Skeletal muscle tissue (tissue), 3 donors: ENCODE measurements at regions not wholly inside any gene's neighbourhood (a gene's known extent, or its start where the extent isn't known, plus 50 kb on each side); places are given as distances from the start of the nearest gene placed in this dataset.

ENCODE experiments used
- H3K27ac ChIP-seq: one replicate; pipeline ENCODE4 v1.7.0; 2013; ENCODE audit warnings: mild to moderate bottlenecking, low read depth, low read length, inconsistent platforms
- H3K27me3 ChIP-seq, 3 donors: one replicate each; pipeline ENCODE4 v1.7.0; 2013; ENCODE audit warnings: low read length in 3 of 3; ENCODE audit not compliant: control insufficient read depth in 3 of 3, insufficient read depth in 3 of 3
- H3K36me3 ChIP-seq, 3 donors: one replicate each; pipeline ENCODE4 v1.7.0; 2013; ENCODE audit warnings: low read length in 3 of 3; ENCODE audit not compliant: control insufficient read depth in 3 of 3, insufficient read depth in 3 of 3
- H3K4me1 ChIP-seq, 3 donors: one replicate each; pipeline ENCODE4 v1.7.0; 2013; ENCODE audit warnings: low read length in 3 of 3, mild to moderate bottlenecking in 3 of 3; ENCODE audit not compliant: control insufficient read depth in 3 of 3, insufficient read depth in 3 of 3
- H3K4me3 ChIP-seq, 3 donors: one replicate each; pipeline ENCODE4 v1.7.0; 2013; ENCODE audit warnings: low read length in 3 of 3
- H3K9ac ChIP-seq, 3 donors: one replicate each; pipeline ENCODE4 v1.7.0; 2013; ENCODE audit warnings: low read length in 3 of 3, mild to moderate bottlenecking in 3 of 3, moderate library complexity in 2 of 3, low read depth in 1 of 3
- H3K9me3 ChIP-seq, 3 donors: one replicate each; pipeline ENCODE4 v1.7.0; 2013; ENCODE audit warnings: low read length in 3 of 3; ENCODE audit not compliant: control insufficient read depth in 3 of 3
- donor health status: Osteomylitis.

DNA sequence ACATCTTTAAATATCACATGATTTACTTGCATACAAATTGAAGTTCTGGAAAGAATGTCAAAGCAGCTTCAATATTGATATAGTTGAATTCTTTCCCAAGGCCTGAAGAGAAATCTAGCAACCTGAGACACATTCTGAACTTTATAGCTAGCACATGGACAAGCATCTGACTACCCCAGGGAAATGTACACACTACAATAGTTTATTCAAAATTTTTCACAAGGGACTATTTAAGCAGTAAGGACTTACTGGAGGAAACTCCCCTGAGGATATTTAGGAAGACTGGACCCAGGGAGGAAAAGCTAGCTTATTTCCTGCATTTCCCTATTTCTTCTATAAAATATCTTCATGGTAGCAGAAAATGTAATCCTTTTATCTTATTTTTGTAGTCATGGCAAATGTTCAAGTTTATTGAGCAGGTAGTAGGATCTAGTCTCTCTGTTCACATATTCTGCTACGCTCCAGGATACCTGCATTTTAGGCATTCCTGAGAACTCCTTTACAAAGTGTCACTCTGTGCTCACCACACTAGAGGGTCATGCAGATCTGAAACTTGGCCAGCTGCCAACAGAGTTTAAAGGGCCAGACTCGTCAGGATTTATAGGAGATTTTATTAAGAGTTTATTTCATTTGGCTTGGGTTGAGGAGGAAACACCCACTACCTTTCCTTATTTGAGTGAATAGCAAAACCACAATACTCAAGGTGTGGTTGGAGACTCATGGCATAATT lies 348.4 kb upstream of the FTMT start:
- Histone ChIP-seq H3K9me3 (no peaks in the 10 kb centered on the region), H3K27me3 (no peaks in the 10 kb centered on the region), H3K27ac (no peak overlapping the region), H3K36me3 (no peaks in the 10 kb centered on the region), H3K4me1 (no peaks in the 10 kb centered on the region), H3K9ac (no peak overlapping the region), H3K4me3 (no peak overlapping the region)

GRCh38 chr5:121516997-121517396 lies 334.7 kb upstream of the FTMT start:
- Histone ChIP-seq H3K27ac (no peak overlapping the region), H3K4me3 (no peak overlapping the region), H3K27me3 (no peaks in the 10 kb centered on the region), H3K4me1 (no peaks in the 10 kb centered on the region), H3K36me3 (no peaks in the 10 kb centered on the region), H3K9ac (no peak overlapping the region), H3K9me3 (no peaks in the 10 kb centered on the region)

DNA sequence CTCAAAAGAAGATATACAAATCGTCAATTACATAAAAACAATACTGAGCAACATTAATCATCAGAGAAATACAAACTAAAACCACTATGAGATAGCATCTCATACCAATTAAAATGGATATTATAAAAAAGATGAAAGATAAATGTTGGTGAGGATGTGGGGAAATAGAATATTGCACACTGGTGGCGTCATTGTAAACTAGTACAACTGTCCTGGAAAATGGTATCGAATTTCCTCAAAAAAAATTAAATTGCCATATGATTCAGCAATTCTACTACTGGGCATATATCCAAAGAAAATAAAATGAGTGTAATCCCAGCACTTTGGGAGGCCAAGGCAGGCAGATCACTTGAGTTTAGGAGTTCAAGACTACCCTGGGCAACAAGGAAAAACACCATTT lies 326.0 kb upstream of the FTMT start:
- H3K9ac ChIP-seq = no peak overlapping the region
- no peaks in the 10 kb centered on the region for H3K9me3 ChIP-seq
- H3K36me3 ChIP-seq = no peaks in the 10 kb centered on the region
- no peak overlapping the region for H3K4me3 ChIP-seq
- H3K27me3 ChIP-seq = no peaks in the 10 kb centered on the region
- no peaks in the 10 kb centered on the region for H3K4me1 ChIP-seq
- H3K27ac ChIP-seq = no peak overlapping the region

DNA sequence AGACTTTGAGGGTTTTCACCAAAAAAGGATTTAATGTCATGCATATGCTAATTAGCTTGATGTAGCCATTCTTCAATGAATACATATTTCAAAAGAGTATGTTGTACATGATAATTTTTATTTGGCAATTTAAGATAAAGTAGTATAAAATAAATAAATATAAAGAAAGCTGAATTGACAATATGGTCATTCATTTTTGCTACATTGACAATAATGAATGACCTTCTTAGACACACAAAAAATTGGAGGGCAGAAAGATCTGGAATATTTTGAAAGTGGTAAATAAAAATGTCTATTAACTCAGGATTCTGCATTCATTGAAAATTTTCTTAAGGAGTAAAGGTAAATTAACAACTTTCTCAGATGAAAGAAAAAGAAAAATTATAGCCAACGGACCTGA lies 324.8 kb upstream of the FTMT start:
- Histone ChIP-seq H3K27me3 (no peaks in the 10 kb centered on the region), H3K4me1 (no peaks in the 10 kb centered on the region), H3K36me3 (no peaks in the 10 kb centered on the region), H3K4me3 (no peak overlapping the region), H3K27ac (no peak overlapping the region), H3K9ac (no peak overlapping the region), H3K9me3 (no peaks in the 10 kb centered on the region)

- Histone ChIP-seq H3K4me3 (no peak overlapping the region), H3K4me1 (no peaks in the 10 kb centered on the region), H3K27me3 (no peaks in the 10 kb centered on the region), H3K9me3 (no peaks in the 10 kb centered on the region), H3K9ac (no peak overlapping the region), H3K36me3 (no peaks in the 10 kb centered on the region), H3K27ac (no peak overlapping the region)
These were observed 317.9 kb upstream of the FTMT start for GRCh38 chr5:121533814-121534213.

- H3K4me3 ChIP-seq = no peak overlapping the region
- H3K9ac ChIP-seq = no peak overlapping the region
- H3K9me3 ChIP-seq = no peaks in the 10 kb centered on the region
- no peak overlapping the region for H3K27ac ChIP-seq
- no peaks in the 10 kb centered on the region for H3K27me3 ChIP-seq
- H3K36me3 ChIP-seq = no peaks in the 10 kb centered on the region
- no peaks in the 10 kb centered on the region for H3K4me1 ChIP-seq
These were observed 300.7 kb upstream of the FTMT start for GRCh38 chr5:121550989-121551388.

DNA sequence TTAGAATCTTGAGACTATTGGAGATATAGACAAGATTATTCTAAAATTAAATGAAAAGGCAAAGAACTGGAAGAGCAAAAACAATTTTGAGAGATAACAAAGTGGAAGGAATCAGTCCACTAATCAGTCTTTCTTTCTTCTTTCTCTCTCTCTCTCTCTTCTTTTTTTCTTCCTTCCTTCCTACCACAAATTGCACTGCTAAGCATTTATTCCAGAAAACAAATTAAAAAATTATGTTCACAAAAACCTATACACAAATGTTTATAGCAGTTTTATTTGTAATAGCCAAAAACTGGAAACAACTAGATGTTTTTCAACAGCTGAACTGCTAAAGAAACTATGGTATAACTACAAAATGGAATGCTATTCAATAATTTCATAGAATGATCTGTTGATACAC lies 291.9 kb upstream of the FTMT start:
- H3K9ac ChIP-seq = no peak overlapping the region
- no peaks in the 10 kb centered on the region for H3K9me3 ChIP-seq
- H3K4me3 ChIP-seq = no peak overlapping the region
- no peaks in the 10 kb centered on the region for H3K36me3 ChIP-seq
- no peak overlapping the region for H3K27ac ChIP-seq
- no peaks in the 10 kb centered on the region for H3K4me1 ChIP-seq
- H3K27me3 ChIP-seq = no peaks in the 10 kb centered on the region

- Histone ChIP-seq H3K27ac (no peak overlapping the region), H3K9me3 (no peaks in the 10 kb centered on the region), H3K9ac (no peak overlapping the region), H3K4me3 (no peak overlapping the region), H3K4me1 (no peaks in the 10 kb centered on the region), H3K27me3 (no peaks in the 10 kb centered on the region), H3K36me3 (no peaks in the 10 kb centered on the region)
These were observed 279.6 kb upstream of the FTMT start for GRCh38 chr5:121572061-121572460.

- no peaks in the 10 kb centered on the region for H3K4me1 ChIP-seq
- H3K27me3 ChIP-seq = no peaks in the 10 kb centered on the region
- no peak overlapping the region for H3K27ac ChIP-seq
- no peaks in the 10 kb centered on the region for H3K36me3 ChIP-seq
- H3K9me3 ChIP-seq = no peaks in the 10 kb centered on the region
- H3K4me3 ChIP-seq = no peak overlapping the region
- no peak overlapping the region for H3K9ac ChIP-seq
These were observed 277.8 kb upstream of the FTMT start for GRCh38 chr5:121573721-121574382.

GRCh38 chr5:121581588-121581987 lies 270.1 kb upstream of the FTMT start:
- H3K27ac ChIP-seq = no peak overlapping the region
- no peak overlapping the region for H3K9ac ChIP-seq

More at GRCh38 chr5:121581588-121581987, 270.1 kb upstream of the FTMT start:
- Histone ChIP-seq H3K4me3 (no peak overlapping the region), H3K27me3 (no peaks in the 10 kb centered on the region), H3K36me3 (no peaks in the 10 kb centered on the region), H3K9me3 (no peaks in the 10 kb centered on the region), H3K4me1 (no peaks in the 10 kb centered on the region)
